ENCODE measurements at regions not wholly inside any gene's neighbourhood (a gene's known extent, or its start where the extent isn't known, plus 50 kb on each side); places are given as distances from the start of the nearest gene placed in this dataset.

GRCh38 chr11:50088231-50088630 lies 55.6 kb downstream of the OR4C45 start:
- TF ChIP-seq CTCF (conservative IDR thresholded peaks at IDR 0.05) (no peak), ZFX (IDR thresholded peaks at IDR 0.05) (no peak)
